ENCODE measurements at regions not wholly inside any gene's neighbourhood (a gene's known extent, or its start where the extent isn't known, plus 50 kb on each side); places are given as distances from the start of the nearest gene placed in this dataset.

- Histone ChIP-seq H3K4me1 (ENCODE audit: insufficient read depth, low read length) (no peaks in the 10 kb centered on the region), H3K36me3 (ENCODE audit: insufficient read depth, low read length) (no peaks in the 10 kb centered on the region)
- WGBS = 92% methylated on average over 8 of the region's 8 CpGs
These were observed 197.4 kb downstream of the ERCC6L2 start for GRCh38 chr9:96072930-96073329.

DNA sequence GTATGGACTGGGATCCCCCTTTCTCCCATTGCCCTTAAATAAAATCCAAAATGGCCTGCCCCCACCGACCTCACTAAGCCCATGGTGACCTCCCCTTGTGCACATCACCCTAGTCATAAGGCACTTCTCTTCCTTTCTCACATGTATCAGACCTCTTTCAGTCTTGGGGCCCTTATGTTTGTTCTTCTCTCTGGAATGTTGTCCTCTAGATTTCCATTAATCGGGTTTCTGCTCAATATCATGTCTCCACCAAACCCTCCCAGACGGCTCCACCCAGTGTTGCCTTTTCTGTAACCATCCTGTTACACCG lies 196.3 kb downstream of the ERCC6L2 start:
- Histone ChIP-seq H3K9ac (ENCODE audit: low read depth, low read length) (no peak overlapping the region), H3K4me3 (ENCODE audit: low read length) (no peak overlapping the region), H3K4me1 (ENCODE audit: insufficient read depth, low read length) (no peaks in the 10 kb centered on the region), H3K36me3 (ENCODE audit: insufficient read depth, low read length) (no peaks in the 10 kb centered on the region), H3K27ac (ENCODE audit: low read depth, low read length) (no peak overlapping the region), H3K9me3 (ENCODE audit: insufficient read depth, low read depth, low read length) (no peaks in the 10 kb centered on the region), H3K27me3 (ENCODE audit: insufficient read depth, low read length) (no peaks in the 10 kb centered on the region)
- 79% methylated on average over 4 of the region's 4 CpGs for WGBS

More at GRCh38 chr9:96072930-96073329, 197.4 kb downstream of the ERCC6L2 start:
- H3K27me3 ChIP-seq (ENCODE audit: insufficient read depth, low read length) = no peaks in the 10 kb centered on the region
- H3K4me3 ChIP-seq (ENCODE audit: low read length) = no peak overlapping the region
- no peak overlapping the region for H3K9ac ChIP-seq (ENCODE audit: low read depth, low read length)
- no peaks in the 10 kb centered on the region for H3K9me3 ChIP-seq (ENCODE audit: insufficient read depth, low read depth, low read length)
- H3K27ac ChIP-seq (ENCODE audit: low read depth, low read length) = no peak overlapping the region

- Histone ChIP-seq H3K27ac (ENCODE audit: low read depth, low read length) (no peak overlapping the region), H3K4me1 (ENCODE audit: insufficient read depth, low read length) (no peaks in the 10 kb centered on the region), H3K27me3 (ENCODE audit: insufficient read depth, low read length) (no peaks in the 10 kb centered on the region), H3K9me3 (ENCODE audit: insufficient read depth, low read depth, low read length) (no peaks in the 10 kb centered on the region), H3K4me3 (ENCODE audit: low read length) (no peak overlapping the region), H3K36me3 (ENCODE audit: insufficient read depth, low read length) (no peaks in the 10 kb centered on the region), H3K9ac (ENCODE audit: low read depth, low read length) (no peak overlapping the region)
- 91% methylated on average over 4 of the region's 5 CpGs for WGBS
These were observed 195.8 kb downstream of the ERCC6L2 start for GRCh38 chr9:96071076-96071814.

DNA sequence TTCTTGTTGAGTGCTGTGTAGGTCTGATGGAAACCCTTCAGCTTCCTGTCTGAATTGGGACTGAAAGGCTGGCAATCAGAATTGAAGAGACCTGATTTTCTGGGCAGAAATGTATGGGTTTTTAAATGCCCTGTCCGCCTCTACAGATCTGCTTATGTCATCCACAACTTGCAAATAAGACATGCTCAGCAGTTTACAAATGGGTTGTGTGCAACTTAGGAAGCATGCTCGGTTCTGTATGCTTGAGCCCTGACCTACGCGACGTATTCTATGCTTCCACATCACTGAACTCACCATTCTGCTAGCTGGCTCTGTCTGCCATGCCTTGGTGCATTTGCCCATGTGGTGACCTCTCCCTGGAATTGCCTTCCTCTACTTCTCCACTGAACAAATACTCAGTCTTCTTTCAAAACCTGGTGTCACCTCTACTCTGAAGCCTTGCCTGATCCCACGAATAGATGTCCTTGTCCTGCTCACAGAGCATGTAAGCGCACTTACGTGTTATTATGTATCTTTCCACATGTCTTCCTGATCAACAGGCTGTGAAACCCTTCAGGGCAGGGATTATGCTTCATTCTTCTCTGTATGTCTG lies 194.2 kb downstream of the ERCC6L2 start:
- no peak overlapping the region for H3K4me3 ChIP-seq (ENCODE audit: low read length)
- no peaks in the 10 kb centered on the region for H3K27me3 ChIP-seq (ENCODE audit: insufficient read depth, low read length)
- H3K36me3 ChIP-seq (ENCODE audit: insufficient read depth, low read length) = no peaks in the 10 kb centered on the region
- H3K27ac ChIP-seq (ENCODE audit: low read depth, low read length) = no peak overlapping the region
- WGBS = 93% methylated on average over 8 of the region's 8 CpGs
- no peaks in the 10 kb centered on the region for H3K9me3 ChIP-seq (ENCODE audit: insufficient read depth, low read depth, low read length)
- no peaks in the 10 kb centered on the region for H3K4me1 ChIP-seq (ENCODE audit: insufficient read depth, low read length)
- no peak overlapping the region for H3K9ac ChIP-seq (ENCODE audit: low read depth, low read length)

- 88% methylated on average over 11 of the region's 11 CpGs for WGBS
- no peaks in the 10 kb centered on the region for H3K27me3 ChIP-seq (ENCODE audit: insufficient read depth, low read length)
These were observed 193.0 kb downstream of the ERCC6L2 start for GRCh38 chr9:96068511-96068910.

GRCh38 chr9:96067600-96067999 lies 192.1 kb downstream of the ERCC6L2 start:
- WGBS = 92% methylated on average over 4 of the region's 5 CpGs
- H3K27me3 ChIP-seq (ENCODE audit: insufficient read depth, low read length) = no peaks in the 10 kb centered on the region
- no peak overlapping the region for H3K4me3 ChIP-seq (ENCODE audit: low read length)
- no peak overlapping the region for H3K9ac ChIP-seq (ENCODE audit: low read depth, low read length)
- no peaks in the 10 kb centered on the region for H3K4me1 ChIP-seq (ENCODE audit: insufficient read depth, low read length)
- no peaks in the 10 kb centered on the region for H3K36me3 ChIP-seq (ENCODE audit: insufficient read depth, low read length)
- no peak overlapping the region for H3K27ac ChIP-seq (ENCODE audit: low read depth, low read length)
- no peaks in the 10 kb centered on the region for H3K9me3 ChIP-seq (ENCODE audit: insufficient read depth, low read depth, low read length)

More at GRCh38 chr9:96068511-96068910, 193.0 kb downstream of the ERCC6L2 start:
- no peak overlapping the region for H3K4me3 ChIP-seq (ENCODE audit: low read length)
- H3K4me1 ChIP-seq (ENCODE audit: insufficient read depth, low read length) = no peaks in the 10 kb centered on the region
- H3K9me3 ChIP-seq (ENCODE audit: insufficient read depth, low read depth, low read length) = no peaks in the 10 kb centered on the region
- H3K36me3 ChIP-seq (ENCODE audit: insufficient read depth, low read length) = no peaks in the 10 kb centered on the region
- no peak overlapping the region for H3K9ac ChIP-seq (ENCODE audit: low read depth, low read length)
- no peak overlapping the region for H3K27ac ChIP-seq (ENCODE audit: low read depth, low read length)

GRCh38 chr9:96067004-96067403 lies 191.5 kb downstream of the ERCC6L2 start:
- H3K36me3 ChIP-seq (ENCODE audit: insufficient read depth, low read length) = no peaks in the 10 kb centered on the region
- H3K9ac ChIP-seq (ENCODE audit: low read depth, low read length) = no peak overlapping the region
- H3K27me3 ChIP-seq (ENCODE audit: insufficient read depth, low read length) = no peaks in the 10 kb centered on the region
- no peaks in the 10 kb centered on the region for H3K4me1 ChIP-seq (ENCODE audit: insufficient read depth, low read length)
- no peaks in the 10 kb centered on the region for H3K9me3 ChIP-seq (ENCODE audit: insufficient read depth, low read depth, low read length)
- H3K4me3 ChIP-seq (ENCODE audit: low read length) = no peak overlapping the region
- WGBS = 94% methylated on average over 7 of the region's 7 CpGs
- H3K27ac ChIP-seq (ENCODE audit: low read depth, low read length) = no peak overlapping the region

GRCh38 chr9:96065482-96066251 lies 190.2 kb downstream of the ERCC6L2 start:
- Histone ChIP-seq H3K9ac (ENCODE audit: low read depth, low read length) (no peak overlapping the region), H3K4me3 (ENCODE audit: low read length) (no peak overlapping the region), H3K4me1 (ENCODE audit: insufficient read depth, low read length) (no peaks in the 10 kb centered on the region), H3K36me3 (ENCODE audit: insufficient read depth, low read length) (no peaks in the 10 kb centered on the region), H3K27ac (ENCODE audit: low read depth, low read length) (no peak overlapping the region), H3K9me3 (ENCODE audit: insufficient read depth, low read depth, low read length) (no peaks in the 10 kb centered on the region), H3K27me3 (ENCODE audit: insufficient read depth, low read length) (no peaks in the 10 kb centered on the region)
- 93% methylated on average over 8 of the region's 8 CpGs for WGBS

GRCh38 chr9:96064826-96065481 lies 189.5 kb downstream of the ERCC6L2 start:
- H3K9ac ChIP-seq (ENCODE audit: low read depth, low read length) = no peak overlapping the region
- H3K4me1 ChIP-seq (ENCODE audit: insufficient read depth, low read length) = no peaks in the 10 kb centered on the region
- 92% methylated on average over 7 of the region's 7 CpGs for WGBS
- H3K4me3 ChIP-seq (ENCODE audit: low read length) = no peak overlapping the region
- no peak overlapping the region for H3K27ac ChIP-seq (ENCODE audit: low read depth, low read length)
- H3K9me3 ChIP-seq (ENCODE audit: insufficient read depth, low read depth, low read length) = no peaks in the 10 kb centered on the region
- no peaks in the 10 kb centered on the region for H3K36me3 ChIP-seq (ENCODE audit: insufficient read depth, low read length)
- no peaks in the 10 kb centered on the region for H3K27me3 ChIP-seq (ENCODE audit: insufficient read depth, low read length)

DNA sequence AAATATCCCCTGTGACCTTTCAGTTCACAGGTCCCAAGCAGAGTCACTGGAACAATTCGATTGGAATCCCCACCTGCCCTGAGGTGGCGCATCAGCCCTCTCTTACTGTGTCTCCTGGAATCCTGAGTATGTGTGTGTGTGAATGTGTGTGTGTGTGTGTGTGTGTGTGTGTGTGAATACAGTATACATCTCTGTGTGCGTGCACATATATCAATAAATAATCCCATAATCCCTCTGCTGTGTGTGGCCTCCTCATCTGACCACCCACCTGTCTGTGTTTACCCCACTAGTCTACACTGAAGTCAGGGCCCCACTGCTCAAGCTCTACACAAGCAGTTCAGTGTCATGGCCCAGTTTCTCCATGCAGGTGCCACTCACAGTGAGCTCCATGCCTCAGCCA lies 187.4 kb downstream of the ERCC6L2 start:
- 84% methylated on average over 3 of the region's 3 CpGs for WGBS
- Histone ChIP-seq H3K27ac (ENCODE audit: low read depth, low read length) (no peak overlapping the region), H3K9ac (ENCODE audit: low read depth, low read length) (no peak overlapping the region)

GRCh38 chr9:96062031-96062430 lies 186.5 kb downstream of the ERCC6L2 start:
- Histone ChIP-seq H3K36me3 (ENCODE audit: insufficient read depth, low read length) (no peaks in the 10 kb centered on the region), H3K27ac (ENCODE audit: low read depth, low read length) (no peak overlapping the region)
- 78% methylated on average over 4 of the region's 4 CpGs for WGBS

More for the DNA sequence above, 187.4 kb downstream of the ERCC6L2 start:
- Histone ChIP-seq H3K27me3 (ENCODE audit: insufficient read depth, low read length) (no peaks in the 10 kb centered on the region), H3K9me3 (ENCODE audit: insufficient read depth, low read depth, low read length) (no peaks in the 10 kb centered on the region), H3K36me3 (ENCODE audit: insufficient read depth, low read length) (no peaks in the 10 kb centered on the region), H3K4me1 (ENCODE audit: insufficient read depth, low read length) (no peaks in the 10 kb centered on the region), H3K4me3 (ENCODE audit: low read length) (no peak overlapping the region)

More at GRCh38 chr9:96062031-96062430, 186.5 kb downstream of the ERCC6L2 start:
- Histone ChIP-seq H3K4me3 (ENCODE audit: low read length) (no peak overlapping the region), H3K9ac (ENCODE audit: low read depth, low read length) (no peak overlapping the region), H3K9me3 (ENCODE audit: insufficient read depth, low read depth, low read length) (no peaks in the 10 kb centered on the region), H3K27me3 (ENCODE audit: insufficient read depth, low read length) (no peaks in the 10 kb centered on the region), H3K4me1 (ENCODE audit: insufficient read depth, low read length) (no peaks in the 10 kb centered on the region)
